ENCODE measurements at regions not wholly inside any gene's neighbourhood (a gene's known extent, or its start where the extent isn't known, plus 50 kb on each side); places are given as distances from the start of the nearest gene placed in this dataset.
"Not testable (repeated sequence)": the region's sequence is repeated elsewhere in the genome, so short reads cannot be mapped to it uniquely, and the experiment has no call there.

DNA sequence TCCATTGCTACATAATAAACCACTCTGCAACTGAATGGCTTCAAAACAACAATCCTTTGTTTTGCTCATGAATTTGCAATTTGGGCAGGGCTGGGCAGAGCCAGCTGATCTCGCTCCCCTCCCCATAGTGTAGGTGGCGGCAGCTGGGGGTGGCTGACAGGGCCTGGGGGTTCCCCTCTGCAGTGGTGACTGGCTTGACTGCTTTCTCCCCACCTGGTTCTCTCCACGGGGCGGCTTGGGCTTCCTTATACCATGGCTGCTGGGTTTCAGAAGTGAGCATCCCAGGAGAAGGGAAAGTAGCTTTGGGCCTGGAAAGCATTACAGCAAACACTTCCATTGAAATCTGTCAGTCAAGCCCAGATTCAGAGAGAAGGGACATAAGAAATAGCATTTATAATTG is 129.7 kb upstream of the ZBTB40 start:
- DNase-seq = no peak

DNA sequence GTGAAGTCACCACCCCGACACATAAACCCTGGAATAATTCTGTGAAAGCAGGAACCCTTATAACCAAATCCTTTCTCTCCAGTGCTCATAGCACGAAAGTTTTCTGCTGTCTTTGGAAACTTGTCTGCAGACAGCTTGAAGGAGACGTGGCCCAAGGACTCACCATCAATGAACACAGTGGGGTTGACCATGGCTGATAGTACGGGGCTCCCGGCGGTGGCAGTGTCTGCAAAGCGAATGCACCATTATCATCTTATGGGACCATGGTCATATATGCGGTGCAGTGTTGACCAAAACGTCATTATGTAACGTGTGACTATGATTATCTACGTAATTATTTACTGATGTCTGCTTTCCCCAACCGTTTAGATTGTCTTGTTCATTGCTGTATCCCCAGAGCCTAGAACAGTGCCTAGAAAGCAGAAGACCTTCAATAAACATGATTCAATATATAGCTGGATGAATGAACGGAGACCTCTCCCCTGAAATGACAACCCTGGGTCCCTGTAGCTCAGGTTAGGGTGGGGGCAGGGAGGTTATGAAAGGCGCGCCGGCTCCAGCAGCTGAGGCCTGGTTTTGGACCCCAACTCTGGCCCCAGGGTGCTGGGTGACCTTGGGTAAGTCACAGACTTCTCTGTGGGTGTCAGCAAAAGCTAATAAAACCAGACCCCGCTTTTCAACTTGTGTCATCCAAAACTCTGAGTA is 128.4 kb upstream of the ZBTB40 start:
- no peak for DNase-seq

DNA sequence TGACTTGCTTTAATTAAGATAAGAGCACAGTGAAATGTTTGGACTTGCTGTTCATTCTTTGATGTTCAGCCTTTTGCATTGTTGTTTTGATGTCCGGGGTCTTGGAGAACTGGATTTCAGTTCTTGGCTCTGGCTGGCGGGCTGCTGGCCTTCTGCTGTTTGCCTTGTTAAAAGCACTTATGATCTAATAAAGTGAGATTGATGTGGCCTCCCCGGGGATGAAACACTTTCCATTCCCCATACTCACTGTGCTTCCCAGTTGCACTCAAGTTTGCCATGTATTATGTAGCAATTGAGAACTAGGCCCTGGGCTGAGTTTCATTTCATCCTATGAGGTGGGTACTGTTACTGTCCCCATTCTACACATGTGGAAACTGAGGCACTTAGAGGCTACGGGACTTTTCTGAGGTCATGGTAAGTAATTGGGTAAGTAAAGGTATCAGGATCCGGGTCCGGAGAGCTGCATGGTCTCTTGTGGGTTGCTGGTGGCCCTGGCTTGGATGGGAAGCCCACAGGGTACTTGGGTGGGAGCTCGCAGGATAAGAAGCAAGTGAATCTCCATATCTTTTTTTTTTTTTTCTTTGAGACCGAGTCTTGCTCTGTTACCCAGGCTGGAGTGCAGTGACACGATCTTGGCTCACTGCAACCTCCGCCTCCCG is 127.7 kb upstream of the ZBTB40 start:
- DNase-seq = no peak

DNA sequence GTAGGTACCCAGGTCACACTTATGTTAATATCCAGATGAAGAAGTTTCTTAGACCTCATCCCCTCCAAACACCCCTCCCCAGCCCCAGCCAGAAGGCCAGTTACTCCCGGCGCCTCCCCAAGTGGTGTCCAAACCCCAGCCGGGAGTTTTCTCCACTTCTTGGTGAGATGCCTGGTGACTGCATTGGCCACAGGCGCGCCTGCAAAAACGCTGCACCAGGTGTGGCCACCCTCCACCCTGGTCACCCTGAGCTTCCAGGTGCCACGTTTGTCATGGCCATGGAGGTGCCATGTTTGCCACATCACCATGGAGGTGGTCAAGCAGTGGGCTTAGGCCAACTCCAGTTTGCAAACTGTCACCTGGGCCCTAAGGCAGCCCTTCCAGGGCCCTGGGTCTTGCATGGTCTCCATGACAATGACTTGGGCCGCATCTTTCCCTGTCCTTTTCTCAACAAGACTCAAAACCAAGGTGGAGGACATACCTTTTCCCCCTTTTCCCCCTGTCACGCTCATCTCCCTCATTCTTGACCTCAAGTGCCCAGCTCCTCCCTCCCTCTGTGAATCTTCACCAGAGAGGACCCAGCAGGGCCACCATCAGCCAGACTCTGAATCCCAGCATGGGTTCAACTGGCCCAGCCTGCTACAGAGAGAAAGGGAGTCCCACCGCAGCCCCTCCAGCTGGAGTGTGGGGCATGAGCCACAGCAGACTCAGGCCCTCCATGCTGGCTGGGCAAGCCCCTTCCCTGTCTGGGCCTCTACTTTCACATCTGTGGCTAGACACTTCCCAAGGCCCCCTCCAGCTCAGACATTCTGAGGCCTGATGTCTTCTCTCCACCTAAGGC is 125.9 kb upstream of the ZBTB40 start:
- no peak for DNase-seq

DNA sequence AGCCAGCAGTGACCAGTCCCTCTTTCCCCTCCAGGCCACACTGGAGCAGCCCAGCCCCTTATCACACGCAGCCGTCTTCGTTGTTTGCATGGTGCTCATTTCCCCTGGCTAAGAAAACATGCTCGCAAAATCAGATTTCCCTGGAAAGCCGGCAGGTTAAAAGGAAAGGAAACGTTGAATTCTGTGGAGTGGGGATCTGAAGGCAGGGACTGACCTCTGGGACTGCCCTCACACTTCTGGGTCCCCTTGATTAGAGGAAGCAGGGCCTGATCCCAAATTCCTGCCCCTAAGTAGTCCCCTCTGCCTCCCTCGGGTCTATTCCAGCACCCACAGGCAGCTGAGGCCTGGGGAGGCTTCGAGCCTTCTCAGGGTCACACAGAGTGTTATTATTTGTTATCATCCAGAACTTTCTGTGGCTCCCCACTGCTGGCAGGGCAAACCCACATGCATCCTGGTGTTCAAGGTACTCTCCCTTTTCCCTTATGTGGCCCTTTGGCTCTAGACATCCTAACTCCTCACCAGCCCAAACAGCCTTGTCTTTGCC is 125.2 kb upstream of the ZBTB40 start:
- no peak for DNase-seq

DNA sequence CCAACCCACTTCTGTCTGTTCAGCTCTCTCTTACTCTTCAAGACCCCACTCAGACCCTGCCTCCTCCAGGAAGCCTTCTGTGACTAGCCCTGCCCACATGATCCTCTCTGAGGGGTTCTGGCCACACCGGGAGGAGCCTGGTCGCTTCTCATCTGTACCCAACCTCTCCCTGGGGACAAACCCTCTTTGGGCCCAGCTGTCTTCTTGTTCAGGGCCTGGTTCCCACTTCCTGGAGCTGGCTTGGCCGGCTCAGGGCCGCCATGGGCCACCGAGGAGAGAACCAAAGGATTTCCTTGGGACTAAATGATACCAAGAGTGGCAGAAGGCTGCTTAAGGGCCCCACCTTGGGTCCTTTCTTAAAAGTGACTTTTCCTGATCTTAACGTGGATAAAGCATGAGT is 124.7 kb upstream of the ZBTB40 start:
- no peak for DNase-seq

DNA sequence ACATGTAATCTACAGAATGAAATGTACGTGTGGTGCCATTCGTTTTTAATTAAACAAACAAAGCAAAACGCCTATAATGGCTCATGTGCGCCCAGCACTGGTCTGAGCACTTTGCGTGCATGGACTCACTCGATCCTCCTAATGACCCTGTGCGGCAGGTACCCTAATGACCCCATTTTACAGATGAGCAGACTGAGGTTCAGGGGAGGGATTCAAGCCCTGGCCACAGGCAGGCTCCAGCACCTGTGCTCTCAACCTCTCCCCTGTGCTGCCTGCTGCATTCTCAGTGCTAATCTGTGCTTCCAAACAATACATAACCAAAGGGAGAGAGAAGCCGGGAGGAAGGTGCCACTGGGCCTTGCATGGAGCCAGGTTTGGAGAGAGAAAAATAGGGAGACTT is 124.2 kb upstream of the ZBTB40 start:
- DNase-seq = no peak

DNA sequence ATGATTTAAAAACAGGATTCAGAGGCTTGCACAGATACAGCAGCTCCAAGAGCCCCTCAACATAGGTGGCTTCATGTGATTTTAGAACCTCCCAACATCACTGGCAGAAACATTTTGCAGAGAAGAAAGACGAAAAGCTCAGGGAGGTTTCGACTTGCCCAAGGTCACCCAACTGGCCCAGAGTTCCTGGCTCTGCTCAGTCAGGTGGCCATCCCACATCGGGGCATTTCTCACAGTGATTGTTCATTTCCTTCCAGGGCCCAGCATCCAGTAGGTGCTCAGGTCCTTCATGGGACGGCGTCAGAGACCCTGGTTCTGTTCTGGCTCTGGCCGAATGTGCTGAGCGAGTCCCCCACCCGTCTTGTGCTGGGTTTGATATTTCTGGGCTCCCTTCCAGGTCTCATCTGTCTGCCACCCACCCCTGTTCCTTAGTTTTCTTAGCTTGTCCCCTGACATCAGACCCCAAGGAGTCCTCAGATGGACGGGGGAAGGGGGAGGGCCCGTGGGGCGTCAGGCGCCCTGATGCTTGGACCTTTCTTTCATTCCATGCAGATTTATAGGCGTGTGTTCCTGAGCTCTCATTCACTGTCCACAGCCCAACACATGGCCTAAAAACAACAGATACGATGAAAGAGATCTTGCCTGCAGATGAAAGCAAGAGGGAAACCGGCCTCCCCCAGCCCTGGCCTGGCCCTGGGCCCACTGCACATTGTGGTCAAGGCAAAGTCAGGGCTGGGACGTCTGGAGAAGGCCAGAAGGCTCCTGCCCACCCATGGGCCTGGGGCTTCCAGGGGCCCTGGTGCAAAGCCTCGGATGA is 123.1 kb upstream of the ZBTB40 start:
- no peak for DNase-seq

DNA sequence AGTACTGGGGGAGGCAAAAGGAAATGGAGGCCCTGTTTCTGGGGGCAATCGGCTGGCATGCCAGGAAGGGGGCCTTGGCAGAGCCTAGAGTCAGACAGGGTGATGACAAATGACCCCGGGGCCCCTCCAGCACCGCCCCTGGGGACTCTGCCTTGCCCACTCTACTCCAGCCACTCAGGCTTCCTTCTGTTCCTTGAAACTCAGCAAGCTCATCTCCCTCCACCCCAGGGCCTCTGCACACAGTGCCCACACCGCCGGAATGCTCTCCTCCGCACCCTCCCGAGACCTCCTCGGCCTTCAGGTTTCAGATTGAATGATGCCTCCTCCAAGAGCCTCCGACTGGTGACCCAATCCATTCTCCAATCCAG is 122.5 kb upstream of the ZBTB40 start:
- DNase-seq = no peak

DNA sequence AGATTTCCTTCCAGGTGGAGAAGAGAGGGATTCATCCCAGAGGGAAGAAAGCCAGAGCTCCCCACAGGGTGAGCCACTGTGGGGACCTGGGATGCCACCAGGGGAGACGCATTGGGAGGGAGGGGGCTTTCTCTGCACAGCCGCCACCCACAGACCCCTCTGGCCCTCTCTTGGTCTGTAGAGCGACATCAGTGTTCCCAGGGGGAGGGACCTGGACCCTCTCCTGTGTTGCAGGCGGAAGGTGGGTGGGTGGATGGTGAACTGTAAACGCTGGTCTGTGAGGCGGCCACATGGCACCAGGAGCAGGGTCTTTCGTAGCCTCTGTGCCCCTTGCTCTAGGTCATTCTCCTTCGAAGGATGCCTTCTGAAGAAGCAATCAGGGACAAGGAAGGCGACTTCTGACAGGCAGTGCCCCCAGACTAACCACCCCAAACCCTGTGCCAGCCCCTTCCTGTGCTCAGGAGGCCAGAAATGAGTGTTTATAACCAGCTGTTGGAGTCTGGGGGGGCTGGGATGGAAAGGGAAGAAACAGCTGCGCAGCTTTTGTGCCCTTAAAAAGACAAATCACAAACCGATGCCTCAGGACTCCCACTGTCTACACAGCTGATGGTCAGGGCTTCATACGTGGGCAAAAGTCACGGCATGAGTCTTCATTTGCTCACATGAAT is 121.4 kb upstream of the ZBTB40 start:
- no peak for DNase-seq

DNA sequence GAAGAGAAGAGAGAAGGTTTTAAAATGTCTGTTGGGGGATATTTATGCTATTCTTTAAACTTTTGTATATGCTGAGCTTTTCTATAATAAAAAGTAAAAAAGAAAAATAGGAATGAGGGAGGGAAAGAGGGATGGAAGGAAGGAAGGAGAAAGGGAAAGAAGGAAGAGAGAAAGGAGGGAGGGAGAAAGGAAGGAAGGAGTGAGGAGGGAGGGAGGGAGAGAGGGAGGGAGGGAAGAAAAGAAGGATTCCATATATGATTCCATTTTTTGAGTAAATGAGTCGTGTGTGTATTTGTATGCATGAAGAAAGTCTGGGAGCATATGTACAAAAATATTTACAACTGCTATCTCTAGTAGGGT is 120.9 kb upstream of the ZBTB40 start:
- no peak for DNase-seq

DNA sequence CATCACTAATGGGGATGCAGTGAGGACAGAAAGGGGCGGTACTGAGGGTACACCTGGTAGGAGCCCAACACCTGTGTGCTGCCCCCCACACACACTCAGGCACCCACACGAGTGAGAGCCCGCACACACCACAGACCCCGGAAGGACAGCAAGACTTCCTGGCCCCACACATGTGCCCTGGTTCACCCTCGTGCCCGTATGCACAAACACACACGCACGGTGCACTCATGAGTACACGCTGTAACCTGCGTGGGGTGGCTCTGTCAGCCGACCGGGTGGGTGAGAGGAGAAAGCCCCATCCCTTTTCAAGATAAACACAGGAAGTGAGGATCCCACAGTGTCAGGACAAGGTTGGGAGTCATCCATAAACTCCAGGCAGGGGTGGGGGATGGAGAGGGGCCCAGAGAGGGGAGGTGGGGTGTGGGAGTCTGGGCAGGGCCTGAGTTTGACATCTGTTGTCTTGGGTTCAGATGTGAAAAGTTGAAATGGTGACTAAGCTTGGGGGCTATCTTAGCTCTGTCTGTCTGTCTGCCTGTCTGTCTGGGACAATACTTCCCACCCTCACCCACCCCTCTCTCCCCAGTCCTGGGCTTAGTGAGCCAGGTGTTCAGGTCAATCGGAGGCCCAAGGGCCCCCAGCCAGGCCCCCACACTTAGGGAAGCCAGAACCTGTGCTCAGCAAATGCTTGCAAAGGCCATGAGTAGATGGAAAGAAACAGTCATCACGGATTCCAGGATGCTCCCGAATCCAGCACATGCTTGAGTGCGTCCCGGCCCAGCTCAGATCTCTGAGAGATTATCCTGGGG is 119.8 kb upstream of the ZBTB40 start:
- no peak for DNase-seq

DNA sequence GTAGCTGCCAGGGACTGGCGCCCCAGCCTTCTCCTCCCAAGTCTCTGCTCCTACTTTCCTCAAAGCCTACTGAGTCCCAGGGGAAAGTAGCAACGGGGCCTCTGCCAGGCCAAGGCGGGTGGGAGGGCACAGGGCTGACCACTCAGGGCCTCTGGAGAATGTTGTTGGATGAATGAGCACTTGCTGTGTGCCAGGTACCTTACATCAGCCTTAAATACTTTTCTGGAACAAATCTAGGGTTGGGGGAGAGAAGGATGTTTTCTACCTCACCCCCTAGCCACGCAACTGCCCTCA is 119.3 kb upstream of the ZBTB40 start:
- no peak for DNase-seq

DNA sequence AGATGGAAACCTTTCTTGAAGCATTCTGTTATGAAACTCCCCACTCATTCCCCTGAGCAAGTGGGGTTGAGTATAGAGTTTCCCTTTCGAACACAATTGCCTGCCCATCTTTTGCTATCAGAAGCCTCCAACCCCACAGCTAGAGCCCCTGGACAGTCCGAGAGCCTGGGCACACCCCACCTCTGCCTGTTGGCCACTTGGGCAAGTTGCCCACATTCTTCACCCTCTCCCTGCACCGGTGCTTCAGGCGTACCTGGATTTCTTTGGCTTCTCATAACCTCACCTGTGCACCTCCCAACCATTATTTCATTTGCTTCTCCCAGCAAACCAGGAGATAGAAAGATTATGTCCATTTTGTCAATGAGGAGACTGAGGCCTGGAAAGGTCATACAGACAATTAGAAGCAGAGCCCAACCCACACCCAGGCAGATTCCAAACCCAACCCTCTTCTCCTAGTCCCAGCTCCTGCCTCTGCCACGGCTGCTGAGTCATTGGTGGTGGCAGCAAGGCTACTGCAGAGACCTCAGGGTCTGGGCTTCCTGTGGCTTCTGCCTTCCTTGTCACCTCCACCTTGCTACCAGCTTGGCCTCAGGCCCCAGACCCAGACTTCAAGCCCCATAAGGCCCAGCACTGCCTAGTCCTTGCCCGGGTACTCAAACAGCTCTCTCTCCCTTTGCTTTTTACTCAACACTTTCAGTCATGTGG is 118.7 kb upstream of the ZBTB40 start:
- no peak for DNase-seq

DNA sequence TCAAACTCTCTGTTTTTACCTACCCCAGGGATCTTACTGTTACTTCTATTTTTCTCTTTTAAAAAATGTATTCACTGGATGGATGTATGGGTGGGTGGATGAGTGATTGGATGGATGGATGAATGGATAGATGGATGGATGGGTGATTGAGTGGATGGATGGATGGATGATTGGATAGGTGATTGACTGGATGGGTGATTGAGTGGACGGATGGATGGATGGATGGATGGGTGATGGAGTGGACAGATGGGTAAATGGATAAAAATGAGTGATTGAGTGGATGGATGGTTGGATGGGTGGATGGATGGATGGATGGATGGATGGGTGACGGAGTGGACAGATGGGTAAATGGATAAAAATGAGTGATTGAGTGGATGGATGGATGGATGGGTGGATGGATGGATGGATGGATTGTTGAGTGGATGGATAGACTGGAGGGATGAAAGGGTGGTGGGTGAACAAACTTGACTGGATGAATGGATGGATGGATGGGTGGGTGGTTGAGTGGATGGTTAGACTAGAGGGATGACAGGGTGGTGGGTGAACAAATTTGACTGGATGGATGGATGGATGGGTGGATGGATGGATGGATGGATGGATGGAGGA is 118.0 kb upstream of the ZBTB40 start:
- no peak for DNase-seq

DNA sequence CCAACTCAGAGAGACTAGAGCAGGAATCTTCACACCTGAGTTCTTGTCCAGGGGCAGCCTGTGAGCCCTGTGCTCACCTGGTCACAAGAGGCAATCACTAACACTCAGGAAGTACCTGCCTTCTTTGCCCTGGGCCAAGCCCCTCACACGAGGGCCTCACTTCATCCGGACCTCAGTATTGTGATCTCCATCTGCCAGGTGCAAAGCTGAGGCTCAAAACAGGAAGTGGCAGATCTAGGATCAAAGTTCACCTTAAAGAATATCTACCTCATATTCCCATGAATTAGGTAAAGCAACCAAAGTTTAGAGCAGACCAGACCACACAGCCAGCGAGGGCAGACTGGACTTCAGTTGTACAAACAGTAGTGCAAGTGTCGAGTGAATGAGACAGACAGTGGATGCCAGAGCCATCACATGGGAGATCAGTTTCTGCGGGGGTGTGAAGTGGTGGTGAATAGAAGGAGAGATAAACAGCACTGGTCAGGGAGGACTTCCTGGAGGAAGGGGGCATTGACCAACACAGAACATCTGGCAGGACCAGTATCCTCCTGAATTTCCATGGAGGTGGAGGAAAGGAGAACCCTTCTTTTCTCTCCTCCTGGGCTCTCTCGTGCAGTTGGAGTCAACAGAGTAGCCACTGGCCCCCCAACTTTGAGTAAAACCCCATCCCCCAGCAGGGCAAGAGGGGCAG is 116.6 kb upstream of the ZBTB40 start:
- DNase-seq = no peak

DNA sequence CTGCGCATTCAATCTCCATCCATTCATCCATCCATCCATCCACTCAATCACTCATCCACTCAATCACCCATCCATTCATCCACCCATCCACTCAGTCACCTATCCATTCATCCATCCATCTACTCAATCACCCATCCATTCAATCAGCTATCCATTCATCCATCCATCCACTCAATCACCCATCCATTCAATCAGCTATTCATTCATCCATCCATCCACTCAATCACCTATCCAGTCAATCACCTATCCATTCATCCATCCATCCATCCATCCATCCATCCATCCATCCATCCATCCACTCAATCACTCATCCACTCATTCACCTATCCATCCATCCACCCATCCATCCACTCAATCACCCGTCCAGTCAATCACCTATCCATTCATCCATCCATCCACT is 115.4 kb upstream of the ZBTB40 start:
- DNase-seq = not testable (repeated sequence)

DNA sequence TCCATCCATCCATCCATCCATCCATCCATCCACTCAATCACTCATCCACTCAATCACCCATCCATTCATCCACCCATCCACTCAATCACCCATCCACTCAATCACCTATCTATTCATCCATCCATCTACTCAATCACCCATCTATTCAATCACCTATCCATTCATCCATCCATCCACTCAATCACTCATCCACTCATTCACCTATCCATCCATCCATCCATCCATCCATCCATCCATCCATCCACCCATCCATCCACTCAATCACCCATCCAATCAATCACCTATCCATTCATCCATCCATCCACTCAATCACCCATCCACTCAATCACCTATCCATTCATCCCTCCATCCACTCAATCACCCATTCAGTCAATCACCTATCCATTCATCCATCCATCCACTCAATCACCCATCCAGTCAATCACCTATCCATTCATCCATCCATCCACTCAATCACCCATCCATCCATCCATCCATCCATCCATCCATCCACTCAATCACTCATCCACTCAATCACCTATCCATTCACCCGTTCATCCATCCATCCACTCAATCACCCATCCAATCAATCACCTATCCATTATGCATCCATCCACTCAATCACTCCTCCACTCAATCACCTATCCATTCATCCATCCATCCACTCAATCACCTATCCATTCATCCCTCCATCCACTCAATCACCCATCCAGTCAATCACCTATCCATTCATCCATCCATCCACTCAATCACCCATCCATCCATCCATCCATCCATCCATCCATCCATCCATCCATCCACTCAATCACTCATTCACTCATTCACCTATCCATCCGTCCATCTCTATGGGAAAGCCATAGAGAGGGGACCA is 114.7 kb upstream of the ZBTB40 start:
- not testable (repeated sequence) for DNase-seq
